Ascending aorta (tissue), 2 donors: ENCODE measurements at regions not wholly inside any gene's neighbourhood (a gene's known extent, or its start where the extent isn't known, plus 50 kb on each side); places are given as distances from the start of the nearest gene placed in this dataset.

ENCODE experiments used
- DNase-seq, 2 donors: peaks; one replicate each; pipeline ENCODE4 v3.0.0-alpha.2; 2019; ENCODE audit warnings: low spot score in 2 of 2
- H3K27ac ChIP-seq, 2 donors: fragments of 200-600 bp; sonication (generic); one replicate each; pipeline ENCODE4 v1.5.1; 2016 to 2017; ENCODE audit warnings: mild to moderate bottlenecking in 1 of 2
- H3K27me3 ChIP-seq: fragments of 200-600 bp; sonication (generic); one replicate; pipeline ENCODE4 v1.5.1; 2017
- H3K36me3 ChIP-seq, 2 donors: fragments of 200-600 bp; sonication (generic); one replicate each; pipeline ENCODE4 v1.5.1; 2016
- H3K4me1 ChIP-seq, 2 donors: fragments of 200-600 bp; sonication (generic); one replicate each; pipeline ENCODE4 v1.5.1; 2016 to 2017; ENCODE audit warnings: mild to moderate bottlenecking in 1 of 2
- H3K4me3 ChIP-seq, 2 donors: fragments of 200-600 bp; sonication (generic); one replicate each; pipeline ENCODE4 v1.5.1; 2016 to 2017; ENCODE audit warnings: mild to moderate bottlenecking in 1 of 2
- H3K9me3 ChIP-seq, 2 donors: fragments of 200-600 bp; sonication (generic); one replicate each; pipeline ENCODE4 v1.5.1; 2016
- CTCF ChIP-seq, 3 experiments: fragments of 200-600 bp in 2 of 3; fragments of 450-650 bp in 1 of 3; sonication (generic) in 2 of 3; IDR thresholded peaks; one replicate each; pipeline ENCODE4 v1.5.1; 2016 to 2019; ENCODE audit warnings: antibody characterized with exemption in 3 of 3, mild to moderate bottlenecking in 1 of 3, moderate library complexity in 1 of 3
- intact Hi-C: fragments of 100-400 bp; cut with DNase I; formaldehyde crosslinking; loops from one replicate; pipeline ENCODE4 v1.15.1; 2023

GRCh38 chr17:33674685-33675084, 381.6 kb upstream of the ASIC2 start:
- intact Hi-C loops = loop anchor here (10.0 kb wide), 3 partner anchors 60 to 650 kb away; no protein-coding TSS in a partner anchor
- TF ChIP-seq CTCF (IDR thresholded peaks at IDR 0.05) = peak; percentile 48 to 80 (median 66)
- Histone ChIP-seq H3K36me3 (no peaks in the 10 kb centered on the region), H3K9me3 (no peaks in the 10 kb centered on the region), H3K4me3 (no peak overlapping the region), H3K4me1 (no peaks in the 10 kb centered on the region), H3K27me3 (no peaks in the 10 kb centered on the region), H3K27ac (no peak overlapping the region)
- DNase-seq = no peak

DNA sequence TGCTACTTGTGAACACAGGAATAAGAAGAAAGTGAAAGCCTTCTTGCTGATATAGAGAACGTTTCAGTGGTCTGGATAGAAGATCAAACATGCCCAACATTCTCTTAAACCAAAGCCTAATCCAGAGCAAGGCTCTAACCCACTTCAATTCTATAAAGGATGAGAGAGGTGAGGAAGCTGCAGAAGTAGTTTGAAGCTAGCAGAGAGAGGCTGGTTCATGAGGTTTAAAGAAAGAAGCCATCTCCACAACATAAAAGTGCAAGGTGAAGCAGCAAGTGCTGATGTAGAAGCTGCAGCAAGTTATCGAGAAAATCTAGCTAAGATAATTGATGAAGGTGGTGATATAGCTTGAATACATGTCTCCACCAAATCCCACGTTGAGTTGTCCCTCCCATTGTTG, 383.3 kb upstream of the ASIC2 start:
- H3K9me3 ChIP-seq = no peaks in the 10 kb centered on the region
- TF ChIP-seq CTCF (IDR thresholded peaks at IDR 0.05) = no peak
- no peak for DNase-seq
- H3K27ac ChIP-seq = no peak overlapping the region
- H3K27me3 ChIP-seq = no peaks in the 10 kb centered on the region
- H3K4me1 ChIP-seq = no peaks in the 10 kb centered on the region
- H3K4me3 ChIP-seq = no peak overlapping the region
- H3K36me3 ChIP-seq = no peaks in the 10 kb centered on the region
- intact Hi-C loops = loop anchor here (10.0 kb wide), 3 partner anchors 62 to 652 kb away; no protein-coding TSS in a partner anchor

DNA sequence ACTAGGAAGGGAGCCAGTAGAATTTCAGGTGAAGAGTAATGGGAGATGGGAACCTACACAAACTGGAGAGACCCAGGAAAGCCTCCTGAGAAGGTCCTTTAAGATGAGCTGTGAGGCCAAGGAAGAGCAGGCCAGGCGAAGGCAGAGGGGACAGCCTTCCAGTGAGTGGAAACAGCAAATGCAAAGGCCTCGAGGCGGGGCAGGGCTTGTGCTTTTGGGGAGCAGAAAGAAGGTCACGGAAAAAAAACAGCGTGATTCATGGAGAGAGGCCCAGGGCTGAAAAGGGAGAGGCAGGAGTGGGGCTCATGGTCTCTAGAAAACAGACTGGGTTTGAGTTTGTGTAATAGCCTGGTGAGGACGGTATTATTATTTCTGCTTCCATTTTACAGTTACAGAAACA, 386.5 kb upstream of the ASIC2 start:
- no peak for DNase-seq
- no peak overlapping the region for H3K27ac ChIP-seq
- intact Hi-C loops = loop anchor here (10.0 kb wide), 3 partner anchors 65 to 655 kb away; no protein-coding TSS in a partner anchor
- H3K9me3 ChIP-seq = no peaks in the 10 kb centered on the region
- H3K4me3 ChIP-seq = no peak overlapping the region
- no peaks in the 10 kb centered on the region for H3K4me1 ChIP-seq
- H3K27me3 ChIP-seq = no peaks in the 10 kb centered on the region
- no peaks in the 10 kb centered on the region for H3K36me3 ChIP-seq
- no peak for TF ChIP-seq CTCF (IDR thresholded peaks at IDR 0.05)

DNA sequence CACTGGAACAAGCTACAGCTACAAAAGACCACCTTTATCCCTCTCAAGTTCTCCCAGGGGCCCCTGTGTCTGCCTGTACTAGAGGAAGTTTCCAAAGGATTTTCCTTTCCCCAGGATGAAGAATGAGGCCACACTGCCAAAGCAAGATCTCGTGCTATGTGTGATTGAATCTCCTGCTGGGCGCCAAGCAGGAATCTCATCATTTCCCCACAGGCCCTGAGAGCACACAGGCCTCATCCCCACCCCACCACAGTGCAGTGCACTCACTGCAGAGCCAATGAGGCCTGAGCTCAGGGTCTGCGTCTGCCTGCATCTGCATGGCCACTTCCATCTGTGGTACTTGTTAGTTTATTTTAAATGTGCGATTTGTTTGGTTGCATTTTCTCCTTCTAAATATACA, 387.4 kb upstream of the ASIC2 start:
- no peak for DNase-seq
- H3K27ac ChIP-seq = no peak overlapping the region
- intact Hi-C loops = no loop called here
- H3K36me3 ChIP-seq = no peaks in the 10 kb centered on the region
- TF ChIP-seq CTCF (IDR thresholded peaks at IDR 0.05) = no peak
- H3K4me3 ChIP-seq = no peak overlapping the region
- no peaks in the 10 kb centered on the region for H3K9me3 ChIP-seq
- H3K4me1 ChIP-seq = no peaks in the 10 kb centered on the region
- H3K27me3 ChIP-seq = no peaks in the 10 kb centered on the region

DNA sequence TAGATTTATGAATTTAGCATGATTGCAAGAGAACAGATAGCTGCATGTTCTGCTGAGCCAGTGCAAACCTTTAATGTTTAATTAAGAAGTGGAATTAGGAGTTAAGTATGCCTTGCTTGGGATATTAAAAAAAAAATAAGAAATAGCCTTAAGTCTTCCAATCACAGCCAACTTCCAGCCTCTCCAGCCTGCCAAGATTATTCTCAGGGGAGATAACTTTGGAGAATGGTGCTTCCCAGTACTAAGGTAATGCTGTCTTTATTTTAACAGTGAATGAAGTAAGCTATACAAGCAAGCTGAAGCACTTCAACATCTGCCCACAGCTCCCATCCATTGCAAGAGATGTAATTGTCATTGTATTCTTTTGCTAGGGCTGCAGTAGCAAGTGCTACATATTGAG, 389.5 kb upstream of the ASIC2 start:
- no peak overlapping the region for H3K4me3 ChIP-seq
- H3K36me3 ChIP-seq = no peaks in the 10 kb centered on the region
- intact Hi-C loops = no loop called here
- H3K4me1 ChIP-seq = no peaks in the 10 kb centered on the region
- DNase-seq = no peak
- no peak for TF ChIP-seq CTCF (IDR thresholded peaks at IDR 0.05)
- no peaks in the 10 kb centered on the region for H3K27me3 ChIP-seq
- H3K9me3 ChIP-seq = no peaks in the 10 kb centered on the region
- no peak overlapping the region for H3K27ac ChIP-seq

- Histone ChIP-seq H3K9me3 (no peaks in the 10 kb centered on the region), H3K4me3 (no peak overlapping the region), H3K27ac (no peak overlapping the region), H3K4me1 (no peaks in the 10 kb centered on the region), H3K27me3 (no peaks in the 10 kb centered on the region), H3K36me3 (no peaks in the 10 kb centered on the region)
- no peak for TF ChIP-seq CTCF (IDR thresholded peaks at IDR 0.05)
- no peak for DNase-seq
- intact Hi-C loops = no loop called here
These were observed 391.6 kb upstream of the ASIC2 start for GRCh38 chr17:33684735-33685134.
